ENCODE measurements at regions not wholly inside any gene's neighbourhood (a gene's known extent, or its start where the extent isn't known, plus 50 kb on each side); places are given as distances from the start of the nearest gene placed in this dataset.

GRCh38 chr18:26794230-26795101, 71.0 kb downstream of the AQP4 start:
- TF ChIP-seq TSHZ2 (CRISPR knock-in tag; IDR thresholded peaks at IDR 0.05) (no peak), ZFP30 (CRISPR knock-in tag; IDR thresholded peaks at IDR 0.05) (no peak), ZNF565 (CRISPR knock-in tag; conservative IDR thresholded peaks at IDR 0.05; ENCODE audit: low read depth) (no peak), PPARA (CRISPR knock-in tag; IDR thresholded peaks at IDR 0.05; ENCODE audit: borderline replicate concordance) (no peak), TCF4 (CRISPR knock-in tag; IDR thresholded peaks at IDR 0.05; ENCODE audit: borderline replicate concordance) (no peak), ESRRG (CRISPR knock-in tag; IDR thresholded peaks at IDR 0.05) (no peak), GLIS3 (CRISPR knock-in tag; IDR thresholded peaks at IDR 0.05) (no peak), CSRNP3 (CRISPR knock-in tag; IDR thresholded peaks at IDR 0.05) (no peak), OSR1 (CRISPR knock-in tag; IDR thresholded peaks at IDR 0.05) (no peak), BACH2 (CRISPR knock-in tag; IDR thresholded peaks at IDR 0.05; ENCODE audit: borderline replicate concordance) (no peak), ZNF70 (CRISPR knock-in tag; IDR thresholded peaks at IDR 0.05) (no peak), CREB5 (CRISPR knock-in tag; IDR thresholded peaks at IDR 0.05; ENCODE audit: low read depth) (no peak), ZC3H10 (CRISPR knock-in tag; IDR thresholded peaks at IDR 0.05) (no peak), ARNTL (CRISPR knock-in tag; IDR thresholded peaks at IDR 0.05; ENCODE audit: borderline replicate concordance, low read depth) (no peak), SNAI2 (CRISPR knock-in tag; IDR thresholded peaks at IDR 0.05) (no peak), RARB (CRISPR knock-in tag; IDR thresholded peaks at IDR 0.05) (no peak)
- TF ChIP-seq, protein P1, sequence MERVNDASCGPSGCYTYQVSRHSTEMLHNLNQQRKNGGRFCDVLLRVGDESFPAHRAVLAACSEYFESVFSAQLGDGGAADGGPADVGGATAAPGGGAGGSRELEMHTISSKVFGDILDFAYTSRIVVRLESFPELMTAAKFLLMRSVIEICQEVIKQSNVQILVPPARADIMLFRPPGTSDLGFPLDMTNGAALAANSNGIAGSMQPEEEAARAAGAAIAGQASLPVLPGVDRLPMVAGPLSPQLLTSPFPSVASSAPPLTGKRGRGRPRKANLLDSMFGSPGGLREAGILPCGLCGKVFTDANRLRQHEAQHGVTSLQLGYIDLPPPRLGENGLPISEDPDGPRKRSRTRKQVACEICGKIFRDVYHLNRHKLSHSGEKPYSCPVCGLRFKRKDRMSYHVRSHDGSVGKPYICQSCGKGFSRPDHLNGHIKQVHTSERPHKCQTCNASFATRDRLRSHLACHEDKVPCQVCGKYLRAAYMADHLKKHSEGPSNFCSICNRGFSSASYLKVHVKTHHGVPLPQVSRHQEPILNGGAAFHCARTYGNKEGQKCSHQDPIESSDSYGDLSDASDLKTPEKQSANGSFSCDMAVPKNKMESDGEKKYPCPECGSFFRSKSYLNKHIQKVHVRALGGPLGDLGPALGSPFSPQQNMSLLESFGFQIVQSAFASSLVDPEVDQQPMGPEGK (CRISPR knock-in tag; IDR thresholded peaks at IDR 0.05; ENCODE audit: borderline replicate concordance) = no peak
- TF ChIP-seq, protein P2, sequence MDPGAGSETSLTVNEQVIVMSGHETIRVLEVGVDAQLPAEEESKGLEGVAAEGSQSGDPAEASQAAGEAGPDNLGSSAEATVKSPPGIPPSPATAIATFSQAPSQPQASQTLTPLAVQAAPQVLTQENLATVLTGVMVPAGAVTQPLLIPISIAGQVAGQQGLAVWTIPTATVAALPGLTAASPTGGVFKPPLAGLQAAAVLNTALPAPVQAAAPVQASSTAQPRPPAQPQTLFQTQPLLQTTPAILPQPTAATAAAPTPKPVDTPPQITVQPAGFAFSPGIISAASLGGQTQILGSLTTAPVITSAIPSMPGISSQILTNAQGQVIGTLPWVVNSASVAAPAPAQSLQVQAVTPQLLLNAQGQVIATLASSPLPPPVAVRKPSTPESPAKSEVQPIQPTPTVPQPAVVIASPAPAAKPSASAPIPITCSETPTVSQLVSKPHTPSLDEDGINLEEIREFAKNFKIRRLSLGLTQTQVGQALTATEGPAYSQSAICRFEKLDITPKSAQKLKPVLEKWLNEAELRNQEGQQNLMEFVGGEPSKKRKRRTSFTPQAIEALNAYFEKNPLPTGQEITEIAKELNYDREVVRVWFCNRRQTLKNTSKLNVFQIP (CRISPR knock-in tag; IDR thresholded peaks at IDR 0.05; ENCODE audit: borderline replicate concordance, low read depth) = no peak
- ATAC-seq = no peak

DNA sequence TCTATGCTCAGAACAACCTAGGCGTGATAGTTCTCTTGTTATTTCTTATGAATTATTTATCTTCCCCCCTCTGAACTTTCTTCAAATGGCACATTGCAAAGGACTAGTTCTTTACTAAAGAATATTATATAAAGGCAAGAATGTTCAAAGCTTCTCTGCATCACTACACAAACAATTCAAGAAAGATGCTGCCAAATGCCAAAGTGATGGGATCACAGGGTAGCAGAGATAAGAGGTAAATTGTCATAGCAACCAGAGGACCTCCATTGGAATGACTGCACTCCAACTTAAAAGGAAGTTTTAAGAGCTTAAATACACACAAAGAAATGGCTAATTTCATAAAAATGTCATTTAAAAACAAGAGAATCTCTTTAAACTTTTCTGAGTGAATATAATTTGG, 72.8 kb downstream of the AQP4 start:
- ATAC-seq = no peak
- TF ChIP-seq CREB5 (CRISPR knock-in tag; IDR thresholded peaks at IDR 0.05; ENCODE audit: low read depth) = no peak
- TF ChIP-seq ISL1 (CRISPR knock-in tag; IDR thresholded peaks at IDR 0.05) = peak; percentile 17; the same call in 1 of the 2 replicates
- TF ChIP-seq ZFP30 (CRISPR knock-in tag; IDR thresholded peaks at IDR 0.05) = no peak
